ENCODE measurements at regions not wholly inside any gene's neighbourhood (a gene's known extent, or its start where the extent isn't known, plus 50 kb on each side); places are given as distances from the start of the nearest gene placed in this dataset.
"Not testable (repeated sequence)": the region's sequence is repeated elsewhere in the genome, so short reads cannot be mapped to it uniquely, and the experiment has no call there.

GRCh38 chr16:87043231-87044031 lies 273.8 kb downstream of the C16orf95 start:
- no peak for DNase-seq

GRCh38 chr16:87044032-87044382 lies 273.2 kb downstream of the C16orf95 start:
- no peak for DNase-seq

- no peak for DNase-seq
These were observed 272.4 kb downstream of the C16orf95 start for GRCh38 chr16:87044829-87045228.

GRCh38 chr16:87045466-87046216 lies 271.6 kb downstream of the C16orf95 start:
- no peak for DNase-seq

GRCh38 chr16:87046235-87046634 lies 271.0 kb downstream of the C16orf95 start:
- DNase-seq = no peak

- DNase-seq = no peak
These were observed 269.8 kb downstream of the C16orf95 start for GRCh38 chr16:87047221-87048037.

GRCh38 chr16:87048038-87048729 lies 269.0 kb downstream of the C16orf95 start:
- no peak for DNase-seq

- DNase-seq = no peak
These were observed 268.5 kb downstream of the C16orf95 start for GRCh38 chr16:87048730-87049115.

- DNase-seq = not testable (repeated sequence)
These were observed 268.0 kb downstream of the C16orf95 start for GRCh38 chr16:87049216-87049615.

GRCh38 chr16:87050142-87050541 lies 267.1 kb downstream of the C16orf95 start:
- DNase-seq = no peak

- no peak for DNase-seq
These were observed 265.5 kb downstream of the C16orf95 start for GRCh38 chr16:87051526-87052320.

- DNase-seq = no peak
These were observed 264.7 kb downstream of the C16orf95 start for GRCh38 chr16:87052506-87052905.

GRCh38 chr16:87053016-87053982 lies 263.9 kb downstream of the C16orf95 start:
- no peak for DNase-seq

- DNase-seq = no peak
These were observed 263.0 kb downstream of the C16orf95 start for GRCh38 chr16:87054154-87054553.

- DNase-seq = no peak
These were observed 262.3 kb downstream of the C16orf95 start for GRCh38 chr16:87054856-87055255.

- DNase-seq = no peak
These were observed 261.1 kb downstream of the C16orf95 start for GRCh38 chr16:87056083-87056482.

- DNase-seq = no peak
These were observed 260.6 kb downstream of the C16orf95 start for GRCh38 chr16:87056551-87056950.

- DNase-seq = no peak
These were observed 259.8 kb downstream of the C16orf95 start for GRCh38 chr16:87057211-87057881.

GRCh38 chr16:87057951-87058560 lies 259.1 kb downstream of the C16orf95 start:
- DNase-seq = no peak

Measured in activated naive CD4-positive, alpha-beta T cell treated with anti-CD3 and anti-CD28 coated beads, Interleukin-2, amount 50 U/mL, for 16 hours (primary cell).